ENCODE measurements at regions not wholly inside any gene's neighbourhood (a gene's known extent, or its start where the extent isn't known, plus 50 kb on each side); places are given as distances from the start of the nearest gene placed in this dataset.

DNA sequence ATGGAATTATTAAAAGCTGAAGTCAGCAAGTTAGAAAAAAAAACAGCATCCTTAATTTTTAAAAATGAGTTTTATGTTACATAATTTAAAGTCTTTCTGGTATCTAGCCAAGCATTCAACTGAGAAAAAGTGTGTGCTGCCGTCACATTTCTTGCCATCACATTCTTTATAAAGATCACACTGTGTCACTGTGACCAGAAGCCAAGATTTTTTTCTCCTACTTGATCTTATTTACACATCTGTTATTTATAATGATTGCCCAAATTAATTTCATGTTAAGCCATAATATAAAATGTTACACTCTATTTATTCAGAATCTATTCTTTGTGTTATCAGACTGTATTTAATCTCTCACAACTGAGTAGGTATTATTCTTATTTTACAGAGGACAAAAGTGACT lies 1603.7 kb downstream of the PLA2G4A start:
- DNase-seq (ENCODE audit: low spot score) = no peak

GRCh38 chr1:188433425-188433824 lies 1604.7 kb downstream of the PLA2G4A start:
- DNase-seq (ENCODE audit: low spot score) = no peak

DNA sequence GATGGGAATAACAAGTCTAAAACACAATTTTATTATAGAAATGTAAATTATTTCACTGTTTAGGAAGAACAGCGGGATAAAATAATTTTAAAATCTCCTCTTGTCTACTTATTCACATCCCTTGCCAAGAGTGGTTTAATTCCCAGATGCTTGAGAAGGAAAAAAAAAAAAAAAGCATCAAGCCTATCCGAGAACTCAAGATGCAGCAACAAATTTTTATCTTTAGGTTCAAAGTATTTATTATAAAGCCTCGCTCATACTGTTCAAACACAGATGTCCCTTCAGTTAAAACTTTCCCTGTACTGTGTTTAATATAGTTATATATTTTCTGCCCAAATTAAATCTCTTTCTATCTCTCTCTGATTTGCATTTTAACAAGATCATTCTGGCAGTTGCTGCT lies 1615.8 kb downstream of the PLA2G4A start:
- no peak for DNase-seq (ENCODE audit: low spot score)

- DNase-seq (ENCODE audit: low spot score) = no peak
These were observed 1634.1 kb downstream of the PLA2G4A start for GRCh38 chr1:188462837-188463236.

DNA sequence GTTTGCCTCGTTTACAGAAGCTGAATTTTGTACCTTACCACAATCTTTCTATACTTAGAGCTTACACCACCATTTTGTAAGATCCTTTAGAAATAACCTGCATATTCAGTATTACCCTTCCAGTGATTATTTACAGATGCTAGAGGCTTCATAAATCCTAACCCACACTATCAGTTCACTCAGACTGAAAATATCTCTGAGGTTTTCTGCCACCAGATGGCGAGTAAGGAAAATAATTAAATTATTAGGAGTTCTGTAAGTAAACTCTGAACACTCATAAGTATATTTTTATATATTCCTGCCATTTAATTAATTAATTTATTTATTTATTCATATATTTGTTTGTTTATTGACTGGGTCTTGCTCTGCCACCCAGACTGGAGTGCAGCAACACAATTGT lies 1635.2 kb downstream of the PLA2G4A start:
- DNase-seq (ENCODE audit: low spot score) = no peak

GRCh38 chr1:188466539-188466938 lies 1637.8 kb downstream of the PLA2G4A start:
- DNase-seq (ENCODE audit: low spot score) = no peak

GRCh38 chr1:188476606-188477005 lies 1647.9 kb downstream of the PLA2G4A start:
- DNase-seq (ENCODE audit: low spot score) = no peak

DNA sequence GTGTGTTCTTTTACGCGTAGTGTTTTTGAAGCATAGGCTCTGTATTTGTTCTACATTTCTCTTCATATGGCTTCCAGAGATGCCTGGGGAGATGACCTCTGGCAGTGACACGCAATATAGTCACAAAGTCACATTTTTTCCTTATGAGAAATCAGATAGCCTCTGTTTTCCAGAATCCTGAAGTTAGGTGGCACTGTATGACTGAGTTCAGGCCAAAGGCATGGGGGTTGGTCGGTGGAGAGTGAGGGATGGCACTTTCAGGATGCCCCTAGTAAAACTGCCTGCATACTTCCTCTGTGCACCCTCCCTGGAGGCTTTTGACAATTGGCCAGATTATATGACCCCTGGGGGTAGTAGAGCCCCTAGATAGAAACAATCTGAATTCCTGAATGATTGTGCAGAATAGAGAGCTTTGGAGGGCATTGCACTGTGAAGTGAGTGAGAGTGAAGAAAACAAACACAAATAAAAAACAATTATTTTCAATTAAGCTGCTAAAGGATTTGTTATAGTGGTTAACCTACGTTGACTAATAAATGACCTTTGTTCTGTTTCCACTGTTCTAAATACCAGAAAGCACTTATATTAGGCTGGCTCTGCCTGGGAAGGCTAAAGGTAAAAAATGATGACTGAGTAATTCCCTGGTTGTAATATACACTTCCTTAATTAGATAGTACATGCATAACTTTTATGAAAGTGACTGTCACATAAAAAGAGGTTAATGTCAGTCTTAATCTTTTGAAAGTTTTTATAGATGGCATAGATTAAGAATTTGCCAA lies 1660.8 kb downstream of the PLA2G4A start:
- DNase-seq (ENCODE audit: low spot score) = no peak

DNA sequence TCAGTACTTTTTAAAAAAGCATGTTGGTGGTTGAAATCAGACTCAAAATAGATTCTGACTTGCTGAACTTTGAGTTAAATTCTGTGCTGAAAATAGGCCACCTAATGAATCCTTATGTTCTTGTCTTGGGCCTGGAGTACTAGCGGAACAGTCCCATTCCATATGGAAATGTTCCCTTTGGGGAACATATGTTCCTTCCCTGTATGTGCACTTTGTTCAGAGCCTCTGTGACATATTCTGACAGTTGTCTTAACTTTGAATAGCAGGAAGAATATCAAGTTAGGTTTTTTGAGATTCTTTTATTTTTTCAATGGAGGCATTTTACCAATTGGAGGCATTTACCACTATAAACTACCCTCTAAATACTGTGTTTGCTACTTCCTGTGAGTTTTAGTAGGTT lies 1667.8 kb downstream of the PLA2G4A start:
- no peak for DNase-seq (ENCODE audit: low spot score)

GRCh38 chr1:188497020-188497419 lies 1668.3 kb downstream of the PLA2G4A start:
- no peak for DNase-seq (ENCODE audit: low spot score)

DNA sequence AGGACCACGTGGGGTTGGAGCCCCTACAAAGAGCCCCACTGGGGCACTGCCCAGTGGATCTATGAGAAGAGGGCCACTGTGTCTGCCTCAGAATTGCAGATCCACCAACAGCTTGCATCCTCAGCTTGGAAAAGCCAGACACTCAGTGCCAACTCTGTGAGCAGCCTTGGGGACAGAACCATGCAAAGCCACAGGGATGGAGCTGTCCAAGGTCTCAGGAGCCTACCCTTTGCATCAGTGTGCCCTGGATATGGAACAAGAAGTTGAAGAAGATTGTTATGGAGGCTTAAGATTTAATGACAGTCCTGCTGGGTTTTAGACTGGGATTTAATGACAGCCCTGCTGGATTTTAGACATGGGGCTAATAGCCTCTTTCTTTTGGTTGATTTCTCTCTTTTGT lies 1670.9 kb downstream of the PLA2G4A start:
- peak; percentile 18 for DNase-seq (ENCODE audit: low spot score)

- peak; percentile 7 for DNase-seq (ENCODE audit: low spot score)
These were observed 1686.2 kb downstream of the PLA2G4A start for GRCh38 chr1:188514917-188515316.

- no peak for DNase-seq (ENCODE audit: low spot score)
These were observed 1688.4 kb downstream of the PLA2G4A start for GRCh38 chr1:188517139-188517538.

GRCh38 chr1:188551176-188551575 lies 1722.4 kb downstream of the PLA2G4A start:
- no peak for DNase-seq (ENCODE audit: low spot score)

DNA sequence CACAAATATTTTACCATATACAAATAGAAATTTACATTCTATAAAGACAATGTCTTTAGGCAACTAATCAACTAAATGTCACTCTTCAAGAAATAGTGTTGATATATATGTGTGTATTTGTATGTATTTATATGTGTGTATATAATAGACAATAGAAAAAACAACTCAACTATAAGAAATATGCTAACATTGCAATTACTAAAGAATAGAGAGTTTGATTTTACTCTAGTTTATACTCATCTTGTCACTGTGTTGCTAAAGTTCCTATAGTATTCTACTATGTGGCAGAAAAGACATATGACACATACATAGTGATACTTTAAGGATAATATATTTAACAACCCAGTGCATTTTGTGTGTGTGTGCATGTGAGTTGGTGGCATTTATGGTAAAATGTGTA lies 1728.3 kb downstream of the PLA2G4A start:
- DNase-seq (ENCODE audit: low spot score) = no peak

DNA sequence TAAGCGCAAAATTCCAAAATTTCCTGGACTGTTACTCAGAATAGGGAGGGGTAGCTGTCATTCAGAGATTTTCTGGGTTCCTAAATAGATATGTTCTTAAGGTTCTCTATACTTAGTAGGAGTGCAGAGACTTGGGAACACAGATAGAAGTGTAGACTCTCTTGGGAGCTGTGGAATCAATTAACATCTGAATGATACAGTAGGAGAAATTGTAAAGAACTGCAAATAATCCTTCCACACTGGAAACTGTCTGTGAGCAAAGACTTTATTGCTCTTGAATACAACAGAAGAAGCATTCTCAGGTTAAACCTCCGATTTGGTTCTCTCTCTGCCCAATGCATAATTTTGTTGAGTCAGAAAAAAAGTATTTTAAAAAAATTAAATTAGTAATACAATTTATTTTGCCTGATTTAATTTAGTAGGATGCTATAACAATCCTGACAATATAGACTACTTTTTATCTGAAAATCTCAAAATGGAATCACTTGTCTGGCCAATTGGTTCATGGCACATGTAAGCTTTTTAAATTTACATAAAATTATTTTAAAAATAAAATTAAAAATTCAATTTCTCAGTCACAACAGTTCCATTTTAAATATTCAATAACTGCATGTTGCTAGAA lies 1754.3 kb downstream of the PLA2G4A start:
- no peak for DNase-seq (ENCODE audit: low spot score)

DNA sequence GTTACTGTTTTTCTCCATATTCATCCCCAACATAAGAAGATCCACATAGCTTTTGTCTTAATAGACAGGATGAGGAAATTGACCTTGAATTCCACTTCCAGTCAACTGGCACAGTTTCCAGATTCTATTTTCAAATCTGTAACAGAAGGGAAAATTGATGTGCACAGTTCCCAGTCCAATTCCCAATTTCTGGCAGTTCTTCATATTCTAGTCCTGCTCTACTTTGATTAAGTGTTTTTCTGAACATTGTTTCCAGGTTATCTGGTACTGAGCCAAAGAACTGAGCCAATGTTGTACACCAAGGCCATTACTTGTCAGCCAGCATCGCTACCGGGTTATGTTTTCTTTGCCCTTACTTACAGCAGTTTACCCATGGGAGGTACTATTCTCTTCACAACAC lies 1755.4 kb downstream of the PLA2G4A start:
- no peak for DNase-seq (ENCODE audit: low spot score)

- no peak for DNase-seq (ENCODE audit: low spot score)
These were observed 1761.9 kb downstream of the PLA2G4A start for GRCh38 chr1:188590641-188591040.

- no peak for DNase-seq (ENCODE audit: low spot score)
These were observed 1765.9 kb downstream of the PLA2G4A start for GRCh38 chr1:188594542-188595235.

DNA sequence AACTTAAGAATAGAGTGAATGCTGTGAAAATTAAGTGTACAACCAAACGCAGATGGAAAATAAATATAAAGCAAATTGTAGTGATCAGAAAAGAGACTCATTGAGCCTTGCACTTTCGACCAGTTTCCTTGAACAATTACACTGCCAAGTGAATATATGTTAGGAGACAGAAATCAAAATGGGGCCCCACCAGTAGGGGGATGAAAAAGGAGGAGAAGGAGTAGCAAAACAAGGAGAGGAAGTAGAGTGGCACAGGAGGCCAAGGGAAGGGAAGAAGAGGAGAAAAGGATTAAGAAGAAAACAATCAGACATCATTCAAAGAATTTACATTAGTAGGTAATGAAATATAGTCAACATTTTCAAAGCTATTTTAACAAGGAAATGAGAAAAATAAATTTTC lies 1770.6 kb downstream of the PLA2G4A start:
- peak; percentile 4 for DNase-seq (ENCODE audit: low spot score)

DNA sequence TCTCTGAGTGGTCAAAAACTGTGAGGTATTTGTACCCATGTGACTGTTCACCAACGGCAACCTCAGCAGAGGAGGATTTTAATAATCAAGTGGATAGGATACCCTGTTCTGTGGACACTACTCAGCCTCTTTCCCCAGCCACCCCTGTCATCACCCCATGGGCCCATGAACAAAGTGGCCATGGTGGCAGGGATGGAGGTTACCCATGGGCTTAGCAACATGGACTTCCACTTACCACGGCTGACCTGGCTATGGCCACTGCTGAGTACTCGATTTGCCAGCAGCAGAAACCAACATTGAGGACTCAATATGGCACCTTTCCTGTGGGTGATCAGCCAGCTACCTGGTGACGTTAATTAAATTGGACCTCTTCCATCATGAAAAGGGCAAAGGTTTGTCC lies 1782.7 kb downstream of the PLA2G4A start:
- DNase-seq (ENCODE audit: low spot score) = no peak

- no peak for DNase-seq (ENCODE audit: low spot score)
These were observed 1786.6 kb downstream of the PLA2G4A start for GRCh38 chr1:188615321-188615720.

- no peak for DNase-seq (ENCODE audit: low spot score)
These were observed 1791.5 kb downstream of the PLA2G4A start for GRCh38 chr1:188620236-188620635.

All from iPS-NIHi11 (cell line).